Kidney epithelial cell (primary cell): ENCODE measurements at regions not wholly inside any gene's neighbourhood (a gene's known extent, or its start where the extent isn't known, plus 50 kb on each side); places are given as distances from the start of the nearest gene placed in this dataset.

ENCODE experiments used
- DNase-seq: peaks from one replicate; pipeline ENCODE4 v3.0.0-alpha.2; 2010; ENCODE audit warnings: low read depth
- H3K27me3 ChIP-seq: 2 replicates; pipeline ENCODE4 v1.6.0; 2011; ENCODE audit warnings: low read length; ENCODE audit not compliant: control insufficient read depth, insufficient read depth
- H3K36me3 ChIP-seq: 2 replicates; pipeline ENCODE4 v1.5.1; 2011; ENCODE audit warnings: low read length; ENCODE audit not compliant: control insufficient read depth, insufficient read depth
- H3K4me3 ChIP-seq: 2 replicates; pipeline ENCODE4 v1.5.1; 2011; ENCODE audit warnings: low read depth, mild to moderate bottlenecking, control low read depth, low read length
- CTCF ChIP-seq: IDR thresholded peaks from 2 replicates; pipeline ENCODE4 v1.5.1; 2011; ENCODE audit warnings: mild to moderate bottlenecking, moderate library complexity, low read length, control low read depth, inconsistent platforms; ENCODE audit not compliant: insufficient read depth, poor library complexity, severe bottlenecking

- no peak for TF ChIP-seq CTCF
- no peak for DNase-seq
- H3K27me3 ChIP-seq: no peaks in the 10 kb centered on the region
- H3K4me3 ChIP-seq: no peak overlapping the region
- H3K36me3 ChIP-seq: no peaks in the 10 kb centered on the region
These were observed 287.8 kb upstream of the GOLIM4 start for GRCh38 chr3:168383573-168383972.

- TF ChIP-seq CTCF: no peak
These were observed 276.1 kb upstream of the GOLIM4 start for GRCh38 chr3:168371846-168372245.

DNA sequence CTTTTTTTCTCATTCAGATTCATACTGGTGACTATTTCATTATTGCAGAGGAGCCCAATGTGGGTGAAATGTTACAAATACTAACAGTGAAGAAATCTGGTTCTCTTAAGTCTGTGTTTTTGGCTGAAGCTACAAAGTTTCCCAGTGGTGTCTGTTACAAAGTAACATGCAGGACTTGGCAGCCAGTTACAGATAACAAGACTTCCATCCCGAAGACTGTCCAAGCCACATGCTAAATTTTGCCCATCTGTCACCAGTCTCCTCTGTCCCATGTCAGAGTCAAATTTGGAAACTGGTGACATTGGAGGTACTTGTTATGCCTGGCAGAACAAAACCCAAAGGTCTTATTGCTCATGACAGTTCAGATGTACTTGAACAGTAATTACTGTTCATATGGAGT is 269.2 kb upstream of the GOLIM4 start:
- DNase-seq: no peak
- Histone ChIP-seq H3K36me3 (no peaks in the 10 kb centered on the region), H3K27me3 (no peaks in the 10 kb centered on the region), H3K4me3 (no peak overlapping the region)
- TF ChIP-seq CTCF: no peak

More at GRCh38 chr3:168371846-168372245, 276.1 kb upstream of the GOLIM4 start:
- Histone ChIP-seq H3K4me3 (no peak overlapping the region), H3K27me3 (no peaks in the 10 kb centered on the region), H3K36me3 (no peaks in the 10 kb centered on the region)
- DNase-seq: no peak

DNA sequence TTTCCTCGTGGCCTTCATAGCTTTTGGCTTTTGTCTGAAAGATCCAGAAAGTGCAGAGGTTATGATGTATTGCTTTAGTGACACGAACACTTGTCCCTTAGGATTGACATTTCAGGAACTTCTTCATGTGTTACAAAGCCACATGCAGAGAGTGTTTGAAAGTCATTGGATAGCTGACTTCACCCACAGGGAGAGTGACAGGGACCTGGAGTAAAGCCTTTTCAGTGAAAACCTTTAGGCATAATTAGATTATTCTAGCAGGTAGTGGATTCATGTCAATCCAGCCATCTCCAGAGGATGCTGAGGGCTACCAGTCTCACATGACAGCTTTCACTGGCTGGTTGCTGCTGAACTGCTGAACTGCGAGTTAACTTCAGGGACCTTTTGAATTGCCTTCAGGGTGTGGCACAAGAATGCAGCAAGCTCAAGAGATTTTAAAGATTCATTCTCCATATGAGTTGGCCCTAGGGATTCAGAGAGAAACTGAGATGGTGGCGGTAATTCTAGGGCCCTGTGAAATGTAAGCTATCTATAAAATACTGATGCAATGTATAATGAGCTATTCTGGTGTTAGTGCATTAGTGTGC is 267.0 kb upstream of the GOLIM4 start:
- no peaks in the 10 kb centered on the region for H3K36me3 ChIP-seq
- no peaks in the 10 kb centered on the region for H3K27me3 ChIP-seq
- TF ChIP-seq CTCF: no peak
- no peak for DNase-seq
- H3K4me3 ChIP-seq: no peak overlapping the region

GRCh38 chr3:168362156-168362555 is 266.4 kb upstream of the GOLIM4 start:
- Histone ChIP-seq H3K27me3 (no peaks in the 10 kb centered on the region), H3K4me3 (no peak overlapping the region), H3K36me3 (no peaks in the 10 kb centered on the region)
- no peak for TF ChIP-seq CTCF
- no peak for DNase-seq

DNA sequence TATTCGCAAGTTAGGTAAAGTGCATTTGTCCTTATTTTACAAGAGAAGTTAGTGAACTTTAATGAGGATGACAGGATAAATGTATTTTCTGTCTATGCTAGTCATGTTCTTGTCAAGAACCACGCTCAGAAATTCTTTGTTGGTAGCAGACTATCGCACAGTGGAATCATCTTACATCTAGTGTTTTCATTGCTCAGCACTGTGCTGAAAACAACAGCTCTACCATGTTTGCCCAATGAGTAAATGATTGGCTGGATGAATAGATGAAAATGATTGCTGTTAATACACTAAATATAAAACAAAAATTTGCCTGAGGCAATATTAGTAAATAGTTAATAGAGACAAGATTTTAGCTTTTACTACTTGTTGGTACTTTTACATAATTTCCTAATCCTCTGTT is 265.3 kb upstream of the GOLIM4 start:
- Histone ChIP-seq H3K36me3 (no peaks in the 10 kb centered on the region), H3K27me3 (no peaks in the 10 kb centered on the region), H3K4me3 (no peak overlapping the region)
- no peak for DNase-seq
- no peak for TF ChIP-seq CTCF
